HG03097 (cell line): ENCODE measurements at regions not wholly inside any gene's neighbourhood (a gene's known extent, or its start where the extent isn't known, plus 50 kb on each side); places are given as distances from the start of the nearest gene placed in this dataset.
"Not testable (repeated sequence)": the region's sequence is repeated elsewhere in the genome, so short reads cannot be mapped to it uniquely, and the experiment has no call there.

ENCODE experiments used
- ATAC-seq: cut with Tn5 transposase; IDR thresholded peaks from one replicate; pipeline ENCODE4 v1.9.1; 2021; ENCODE audit not compliant: unreplicated experiment, low FRiP score

DNA sequence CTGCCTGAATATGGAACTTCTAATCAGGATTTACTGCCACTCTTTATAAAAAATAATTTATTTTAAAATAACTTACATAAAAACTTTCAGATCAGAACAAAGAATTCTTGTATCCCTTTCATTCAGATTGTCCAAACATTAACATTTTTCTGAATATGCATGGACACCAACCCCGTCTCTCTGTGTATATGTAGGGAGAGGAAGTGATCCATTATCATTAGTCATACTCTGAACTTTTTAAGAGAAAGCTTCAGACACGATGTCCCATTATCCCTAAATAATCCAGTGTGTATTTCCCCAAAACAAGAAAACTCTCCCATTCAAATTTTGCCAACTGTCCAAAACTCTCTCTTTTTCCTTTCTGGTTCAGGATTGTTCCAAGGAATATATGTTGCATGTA is 122.3 kb upstream of the CXADR start:
- no peak for ATAC-seq

DNA sequence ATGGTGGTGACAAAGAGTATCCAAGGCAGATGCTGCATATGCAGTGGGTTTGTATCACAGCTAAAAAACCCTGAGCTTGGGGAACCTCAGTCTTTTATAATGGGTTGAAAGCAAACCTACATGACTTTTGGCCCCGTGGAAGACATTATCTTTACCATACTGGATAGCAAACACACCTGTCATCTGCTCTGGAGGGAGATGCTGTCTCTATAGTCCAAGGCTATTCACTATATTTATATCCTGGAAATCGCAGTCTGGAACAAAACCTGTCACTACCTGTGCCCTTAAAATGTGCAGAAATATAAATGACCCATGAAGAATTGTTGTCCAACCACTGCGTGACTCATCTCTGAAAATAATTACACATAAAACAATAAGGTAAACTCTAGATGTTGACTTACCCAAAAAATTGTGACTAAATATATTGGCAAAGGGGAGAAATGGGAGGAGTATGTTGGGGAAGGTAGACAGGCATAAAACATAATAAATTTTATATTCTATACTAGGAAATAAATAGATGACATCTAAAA is 121.0 kb upstream of the CXADR start:
- no peak for ATAC-seq

DNA sequence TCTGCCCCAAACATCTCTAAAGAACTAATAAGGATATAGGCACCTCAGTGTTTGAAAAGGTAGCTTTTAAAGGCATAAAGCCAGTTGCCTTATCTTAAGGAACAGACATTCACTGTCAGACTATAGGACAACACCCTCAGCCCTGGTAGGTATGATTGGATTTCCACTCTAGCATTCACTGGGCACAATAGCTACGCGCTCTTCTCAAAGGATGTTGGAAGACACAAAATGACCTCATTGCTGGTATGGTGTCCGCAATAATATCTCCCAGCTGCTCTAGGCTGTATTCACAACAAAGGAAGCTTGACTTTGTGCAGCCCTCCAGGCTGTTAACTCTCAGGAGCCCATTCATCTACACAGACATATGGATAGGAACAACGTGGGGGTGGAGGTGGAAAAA is 119.4 kb upstream of the CXADR start:
- no peak for ATAC-seq

DNA sequence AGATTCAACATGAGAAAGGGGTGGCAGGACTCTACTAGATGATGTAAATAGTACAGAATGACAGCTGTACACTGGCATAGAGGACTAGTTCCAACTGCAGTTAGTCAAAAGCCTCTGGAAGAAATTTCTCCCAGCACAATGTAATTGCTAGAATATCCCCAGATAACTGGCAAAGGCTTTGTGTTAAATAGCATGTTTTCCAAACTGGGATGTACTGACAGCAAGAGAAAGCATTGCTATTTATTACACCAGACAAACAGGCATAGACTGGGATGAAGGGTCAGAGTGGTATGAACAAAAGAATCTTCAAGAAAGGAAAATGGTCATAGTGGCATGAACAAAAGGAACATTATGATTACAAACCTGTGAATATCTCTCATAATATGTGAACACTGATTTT is 115.9 kb upstream of the CXADR start:
- ATAC-seq: no peak

DNA sequence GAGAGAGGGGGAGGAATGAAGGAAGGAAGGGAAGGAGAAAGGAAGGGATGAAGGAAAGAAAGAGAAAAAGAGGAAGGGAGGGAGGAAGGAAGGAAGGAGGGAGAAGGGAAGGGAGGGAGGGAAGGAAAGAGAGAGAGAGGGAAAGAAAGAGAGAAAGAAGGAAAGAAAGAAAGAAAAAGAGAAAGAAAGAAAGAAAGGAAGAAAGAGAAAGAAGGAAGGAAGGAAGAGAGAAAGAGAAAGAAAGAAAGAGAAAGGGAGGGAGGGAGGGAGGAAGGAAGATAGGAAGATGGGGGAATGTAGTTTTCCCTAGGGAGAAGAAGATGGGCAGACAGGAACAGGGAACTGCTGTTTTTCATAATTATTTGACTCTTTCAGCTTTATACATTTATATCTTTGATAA is 115.1 kb upstream of the CXADR start:
- ATAC-seq: no peak

DNA sequence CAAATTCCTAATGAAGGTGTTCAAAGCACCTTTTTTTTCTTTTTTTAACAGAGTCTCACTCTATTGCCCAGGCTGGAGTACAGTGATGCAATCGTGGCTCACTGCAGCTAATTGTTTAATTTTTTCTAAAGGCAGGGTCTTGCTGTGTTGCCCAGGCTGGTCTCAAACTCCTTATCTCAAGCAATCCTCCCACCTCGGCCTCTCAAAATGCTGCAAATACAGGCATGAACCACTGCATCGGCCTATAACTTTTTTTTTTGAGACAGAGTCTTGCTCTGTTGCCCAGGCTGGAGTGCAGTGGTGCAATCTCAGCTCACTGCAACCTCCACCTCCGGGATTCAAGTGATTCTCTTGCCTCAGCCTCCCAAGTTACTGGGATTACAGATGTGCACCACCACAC is 113.9 kb upstream of the CXADR start:
- not testable (repeated sequence) for ATAC-seq

DNA sequence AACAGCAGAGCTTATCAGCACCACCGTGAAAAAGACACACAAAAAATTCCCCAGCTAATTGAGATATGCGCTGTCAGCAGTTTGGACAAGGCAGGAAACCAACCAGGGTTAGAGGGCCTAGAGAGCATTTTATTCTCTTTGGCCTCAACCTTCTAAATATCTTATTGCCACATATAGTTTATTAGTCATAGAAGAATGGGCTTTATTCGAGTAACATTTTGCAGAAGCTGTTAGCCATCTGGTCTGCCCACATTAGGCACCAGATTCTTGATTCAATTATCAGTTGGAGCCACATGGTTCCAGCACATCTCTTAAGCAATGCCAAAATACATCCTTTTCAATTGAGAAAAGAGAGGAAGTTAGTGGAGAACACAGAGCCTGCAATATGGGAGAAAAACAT is 109.9 kb upstream of the CXADR start:
- no peak for ATAC-seq

DNA sequence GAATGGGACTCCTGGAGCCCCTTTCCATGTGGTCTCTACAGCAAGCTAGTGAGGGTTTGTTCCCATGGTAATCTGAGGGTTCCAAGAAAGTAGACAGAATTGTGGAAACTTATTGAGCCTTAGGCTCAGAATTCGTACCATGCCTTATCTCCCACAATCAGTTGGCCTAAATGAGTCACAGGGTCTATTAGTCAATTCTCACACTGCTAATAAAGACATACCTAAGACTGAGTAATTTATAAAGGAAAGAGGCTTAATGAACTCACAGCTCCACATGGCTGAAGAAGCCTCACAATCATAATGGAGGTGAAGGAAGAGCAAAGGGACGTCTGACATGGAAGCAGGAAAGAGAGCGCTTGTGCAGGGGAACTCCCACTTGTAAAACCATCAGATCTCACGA is 106.6 kb upstream of the CXADR start:
- no peak for ATAC-seq

DNA sequence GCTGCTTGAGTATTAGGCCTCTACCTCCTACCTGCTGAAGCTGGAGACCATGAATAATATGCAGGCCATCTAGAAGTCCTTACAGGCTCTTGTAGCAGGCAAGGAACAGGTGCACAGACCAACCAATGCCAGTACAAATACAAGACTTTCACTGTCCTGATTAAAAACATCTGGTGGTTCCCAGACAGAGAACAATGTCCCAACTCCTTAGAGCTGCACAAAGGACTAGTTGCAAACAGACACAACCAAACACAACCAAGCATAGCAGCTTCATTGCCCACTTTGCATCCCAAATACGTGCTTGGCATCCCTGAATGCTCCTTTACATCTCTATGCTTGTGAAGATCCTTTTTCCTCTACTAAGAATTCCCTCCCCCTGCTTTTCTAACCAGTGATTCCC is 98.1 kb upstream of the CXADR start:
- no peak for ATAC-seq

DNA sequence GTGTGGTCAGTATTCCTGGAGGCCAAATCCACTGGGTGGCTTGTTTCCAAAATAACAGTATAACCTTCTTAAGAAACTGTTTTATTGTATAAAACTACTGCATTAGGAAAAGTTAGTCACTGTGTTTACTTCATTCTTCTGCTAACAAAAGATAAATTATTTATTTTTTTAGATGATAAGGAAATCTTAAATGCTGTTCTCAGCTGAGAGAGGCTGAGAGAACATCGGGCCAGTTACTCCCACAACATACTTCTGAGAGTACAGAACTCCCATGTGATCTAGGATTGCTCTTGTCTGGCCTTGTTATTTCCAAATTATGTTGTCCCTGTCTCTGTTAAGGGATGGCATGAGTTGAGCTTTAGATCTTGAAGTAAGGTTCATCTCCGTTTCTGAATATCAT is 96.7 kb upstream of the CXADR start:
- ATAC-seq: no peak

DNA sequence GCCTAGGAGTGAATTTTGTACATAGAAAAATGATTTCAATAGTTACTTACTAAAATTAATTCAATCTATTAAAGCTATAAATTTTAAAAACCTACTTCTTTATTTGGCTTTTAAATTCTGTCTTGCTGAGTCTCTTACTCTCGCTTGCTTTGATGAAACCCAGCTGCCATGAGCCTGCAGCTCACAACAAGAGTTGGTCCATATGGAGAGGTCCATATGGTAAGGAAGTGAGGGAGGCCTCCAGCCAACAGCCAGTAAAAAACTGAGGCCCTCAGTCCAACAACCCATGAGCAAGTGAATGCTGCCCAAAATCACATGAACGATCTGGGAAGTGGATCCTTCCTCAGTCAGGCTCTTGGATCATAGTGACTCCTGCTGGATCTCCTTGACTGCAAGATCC is 89.9 kb upstream of the CXADR start:
- no peak for ATAC-seq

DNA sequence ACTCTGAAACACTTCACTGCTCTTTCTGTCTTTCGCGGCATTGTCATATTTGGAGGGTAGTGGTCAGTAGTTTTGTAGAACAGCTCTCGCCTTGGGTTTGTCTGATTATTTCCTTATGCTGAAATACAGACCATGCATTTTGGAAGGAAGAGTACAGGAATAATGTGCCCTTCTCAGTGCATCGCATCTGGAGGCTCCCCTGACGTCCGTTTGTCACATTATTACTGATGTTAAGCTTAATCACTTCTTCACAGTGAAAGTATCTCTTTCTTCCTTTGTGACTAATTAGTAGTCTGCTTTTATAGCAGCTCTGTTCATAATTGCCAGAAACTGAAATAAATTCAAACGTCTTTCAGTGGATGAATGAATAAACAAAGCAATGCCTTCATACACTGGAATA is 85.7 kb upstream of the CXADR start:
- ATAC-seq: no peak

DNA sequence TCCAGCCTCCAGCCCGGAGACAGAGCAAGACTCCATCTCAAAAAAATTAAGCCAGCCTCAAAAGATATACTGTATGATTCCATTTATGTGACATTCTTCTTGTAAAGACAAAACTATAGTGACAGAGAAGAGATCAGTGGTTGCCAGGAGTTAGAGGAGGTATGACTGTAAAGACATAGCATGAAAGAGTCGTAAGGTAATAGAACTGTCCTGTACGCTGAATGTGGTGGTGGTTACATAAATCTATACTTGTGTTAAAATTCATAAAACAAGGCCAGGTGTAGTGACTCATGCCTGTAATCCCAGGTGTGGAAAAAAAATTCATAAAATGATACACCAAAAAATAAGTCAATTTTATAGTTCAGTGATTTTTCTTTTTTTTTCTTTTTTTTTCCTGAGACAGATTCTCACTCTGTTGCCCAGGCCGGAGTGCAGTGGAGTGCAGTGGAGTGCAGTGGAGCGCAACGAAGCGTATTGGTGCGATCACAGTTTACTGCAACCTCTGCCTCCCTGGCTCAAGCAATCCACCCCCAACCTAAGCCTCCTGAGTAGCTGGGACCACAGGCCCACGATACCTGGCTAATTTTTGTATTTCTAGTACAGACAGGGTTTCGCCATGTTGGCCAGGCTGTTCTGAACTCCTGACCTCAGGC is 84.9 kb upstream of the CXADR start:
- ATAC-seq: peak; percentile 83

DNA sequence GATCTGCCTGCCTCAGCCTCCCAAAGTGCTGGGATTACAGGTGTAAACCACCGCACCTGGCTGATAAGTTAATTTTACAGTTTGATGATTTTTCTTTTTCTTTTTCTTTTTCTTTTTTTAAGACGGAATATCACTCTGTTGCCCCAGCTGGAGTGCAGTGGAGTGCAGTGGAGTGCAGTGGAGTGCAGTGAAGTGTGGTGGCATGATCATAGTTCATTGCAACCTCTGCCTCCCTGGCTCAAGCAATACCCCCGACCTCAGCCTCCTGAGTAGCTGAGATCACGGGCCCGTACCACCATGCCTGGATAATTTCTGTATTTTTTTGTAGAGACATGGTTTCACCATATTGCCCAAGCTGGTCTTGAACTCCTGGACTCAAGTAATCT is 84.4 kb upstream of the CXADR start:
- ATAC-seq: peak; percentile 68

DNA sequence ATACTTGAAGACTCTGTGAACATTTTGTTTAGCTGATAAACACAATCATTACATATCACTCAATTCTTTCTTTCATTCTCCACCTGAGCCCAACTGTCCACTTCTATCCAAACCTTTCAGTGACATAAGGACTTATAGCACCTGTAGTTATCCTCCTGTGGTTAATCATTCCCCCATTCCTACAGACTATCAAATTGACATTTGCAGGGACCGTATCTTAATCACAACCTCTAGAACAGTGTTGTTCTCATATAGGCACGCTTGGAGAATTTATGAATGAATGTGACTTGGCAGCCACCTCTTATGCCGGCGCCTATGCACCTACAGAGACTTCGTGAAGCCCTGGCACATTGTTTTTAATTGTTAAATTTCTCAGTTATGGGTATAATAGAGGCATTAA is 83.9 kb upstream of the CXADR start:
- no peak for ATAC-seq

DNA sequence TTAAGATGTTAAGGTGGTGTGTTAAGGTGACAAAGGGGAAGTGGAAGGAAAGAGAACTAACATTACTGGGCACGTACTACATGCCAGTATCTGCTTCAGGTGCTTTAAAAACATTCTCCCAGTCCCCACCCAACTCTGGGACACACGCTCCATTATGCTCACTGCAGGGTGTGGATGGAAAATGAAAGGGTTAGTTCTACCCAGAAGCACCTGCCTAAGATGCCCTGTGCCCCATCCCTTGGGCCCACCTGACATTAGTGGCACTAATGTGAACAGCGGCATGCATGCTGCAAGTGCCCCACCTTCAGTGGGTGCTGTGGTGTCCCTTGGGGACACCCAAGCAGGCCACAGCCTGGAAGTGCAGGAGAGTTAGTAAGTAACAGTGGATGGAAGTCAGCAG is 82.9 kb upstream of the CXADR start:
- no peak for ATAC-seq

DNA sequence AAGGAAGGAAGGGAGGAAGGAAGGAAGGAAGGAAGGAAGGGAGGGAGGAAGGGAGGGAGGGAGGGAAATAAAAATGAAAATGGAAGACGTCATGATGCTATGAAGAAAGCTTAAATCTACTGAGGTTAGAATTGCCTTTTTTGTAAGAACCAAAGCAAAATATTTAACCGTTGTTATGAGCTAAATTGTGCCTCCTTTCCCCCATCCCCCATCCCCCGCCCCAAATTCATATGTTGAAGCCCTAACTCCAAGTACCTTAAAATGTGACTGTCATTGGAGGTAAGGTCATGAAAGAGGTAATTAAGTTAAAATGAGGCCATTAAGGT is 80.1 kb upstream of the CXADR start:
- no peak for ATAC-seq

DNA sequence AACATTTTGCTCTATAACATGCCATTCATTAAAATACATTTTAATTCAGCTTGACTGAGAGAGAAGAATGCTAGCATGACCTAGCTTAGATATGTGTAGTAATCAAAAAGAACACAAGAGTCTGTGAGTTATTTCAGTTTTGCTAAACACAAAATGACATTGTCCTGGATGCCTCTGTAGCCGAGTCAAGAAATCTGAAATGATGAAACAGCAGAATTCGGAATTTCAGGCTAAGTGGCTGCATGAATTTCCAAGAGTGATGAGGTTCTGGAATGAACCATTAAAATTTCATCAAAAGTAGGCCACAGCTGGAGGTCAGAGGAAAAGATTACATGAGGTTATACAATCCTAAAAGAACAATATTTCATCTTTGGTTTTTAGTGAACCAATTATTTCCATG is 79.1 kb upstream of the CXADR start:
- no peak for ATAC-seq

DNA sequence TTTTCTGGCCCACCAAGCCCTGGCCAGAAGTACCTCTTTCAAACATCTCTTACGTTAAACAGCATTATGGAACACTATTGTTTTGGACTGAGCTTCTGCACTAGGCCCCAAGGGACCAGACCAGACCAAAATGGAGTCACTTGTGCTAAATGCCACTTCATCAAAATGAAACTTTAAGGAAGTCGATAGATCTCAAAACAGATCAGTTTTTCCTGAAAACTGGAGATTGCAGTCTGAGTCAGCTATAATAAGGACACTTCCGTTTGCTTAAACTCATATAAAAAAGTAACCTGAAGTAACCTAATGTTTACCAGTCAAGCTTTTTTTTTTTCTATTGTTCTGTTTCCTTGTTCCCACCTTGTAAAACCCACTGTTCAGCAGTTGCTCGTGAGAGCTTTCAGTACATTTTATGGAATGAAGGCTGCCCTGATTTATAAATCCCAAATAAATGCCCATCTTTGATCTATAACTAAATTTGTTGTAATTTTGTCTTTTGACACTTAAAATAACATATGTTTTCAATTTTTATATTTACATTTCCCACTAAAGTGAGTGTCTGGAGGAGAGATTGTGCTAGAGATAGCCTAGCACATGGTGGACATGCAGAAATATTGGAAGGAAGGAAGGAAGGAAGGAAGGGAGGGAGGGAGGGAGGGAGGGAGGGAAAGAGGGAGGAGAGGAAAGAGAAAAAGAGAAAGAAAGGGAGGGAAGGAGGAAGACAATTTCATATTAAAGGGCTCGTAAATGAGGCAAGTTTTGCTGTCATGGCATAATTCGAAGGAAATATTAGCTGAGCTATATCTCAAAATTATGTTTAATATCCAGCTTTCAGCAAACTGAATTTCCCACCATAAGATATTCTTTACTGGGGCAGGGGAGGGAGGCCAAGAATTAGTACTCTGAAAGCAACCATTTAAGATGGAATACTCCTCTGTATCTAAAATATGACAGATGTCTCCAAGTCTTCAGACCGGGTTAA is 77.0 kb upstream of the CXADR start:
- ATAC-seq: no peak

DNA sequence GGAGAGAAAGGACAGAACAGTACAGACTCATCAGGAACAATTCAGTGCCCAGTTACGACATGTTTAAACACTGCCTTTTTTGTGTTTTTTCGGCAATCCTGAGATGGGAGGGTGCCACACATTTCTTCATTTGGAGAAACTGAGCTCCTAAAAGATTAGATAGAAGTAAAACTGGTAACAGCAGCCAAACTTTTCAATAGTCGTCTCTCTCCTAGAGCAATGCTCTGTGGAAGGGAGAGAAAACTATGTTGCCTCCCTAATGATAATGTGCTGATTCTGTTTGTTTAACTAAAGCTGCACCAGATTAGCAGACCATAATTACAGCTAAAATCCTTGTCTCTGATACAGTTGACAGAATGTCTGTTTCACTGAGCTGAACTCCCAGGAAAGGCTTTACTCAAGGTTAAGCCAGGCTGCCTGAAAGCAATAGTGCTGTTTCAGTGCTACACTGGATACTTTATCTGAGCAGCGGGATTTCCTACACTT is 76.2 kb upstream of the CXADR start:
- no peak for ATAC-seq

DNA sequence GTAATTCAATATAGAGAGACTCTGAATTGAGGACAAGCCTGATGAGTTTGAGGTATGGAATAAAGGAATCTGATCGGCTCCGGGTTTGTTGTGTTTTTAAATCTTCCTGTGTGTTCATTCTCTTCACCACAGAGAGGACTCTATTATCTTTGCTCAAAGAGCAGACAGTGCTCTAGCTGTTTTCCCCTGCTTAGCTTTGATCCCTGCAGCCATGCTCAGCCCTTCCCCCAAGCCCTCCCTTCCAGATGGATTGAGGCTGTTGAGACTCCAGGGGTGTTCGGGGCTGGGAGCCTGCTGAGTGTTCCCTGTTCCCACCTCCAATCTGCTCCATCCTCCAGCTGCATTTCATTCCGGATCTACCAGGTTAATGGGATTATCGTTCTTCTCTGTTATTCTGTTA is 74.2 kb upstream of the CXADR start:
- no peak for ATAC-seq

DNA sequence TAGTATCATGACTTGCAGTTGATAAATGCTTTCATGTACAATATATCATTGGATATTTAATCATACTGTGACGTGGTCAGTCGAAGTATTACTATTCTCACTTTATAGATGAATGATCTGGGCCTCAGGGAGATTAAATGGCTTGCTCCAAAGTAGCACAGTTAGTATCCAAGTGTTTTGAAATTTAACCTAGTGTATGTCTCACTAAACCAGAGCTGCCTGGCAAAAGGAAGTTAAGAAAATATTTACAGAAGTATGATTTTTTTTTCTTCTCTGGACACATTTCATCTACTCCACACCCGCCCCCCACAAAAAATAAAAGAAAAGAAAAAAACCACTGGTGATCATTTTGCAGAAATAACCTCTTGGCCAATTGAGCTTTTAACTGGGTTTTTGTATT is 71.9 kb upstream of the CXADR start:
- no peak for ATAC-seq
